GM13977 (cell line): ENCODE measurements at regions not wholly inside any gene's neighbourhood (a gene's known extent, or its start where the extent isn't known, plus 50 kb on each side); places are given as distances from the start of the nearest gene placed in this dataset.

Source experiments
- DNase-seq: peaks from one replicate; pipeline ENCODE4 v3.0.0; 2012; ENCODE audit warnings: low spot score
- CTCF ChIP-seq: IDR thresholded peaks from 2 replicates; pipeline ENCODE4 v1.5.1; 2012; ENCODE audit warnings: mild to moderate bottlenecking, control low read depth; ENCODE audit not compliant: insufficient read depth; ENCODE audit errors: extremely low read depth, missing control alignments
- in situ Hi-C: fragments of 300-500 bp; cut with MboI; formaldehyde crosslinking; loops from one replicate; pipeline ENCODE4 v1.12.0; 2022; ENCODE audit warnings: low sequenced_read_pairs, low pct_unique_long_range_greater_than_20kb, mixed read lengths, inconsistent platforms; ENCODE audit not compliant: unreplicated experiment

DNA sequence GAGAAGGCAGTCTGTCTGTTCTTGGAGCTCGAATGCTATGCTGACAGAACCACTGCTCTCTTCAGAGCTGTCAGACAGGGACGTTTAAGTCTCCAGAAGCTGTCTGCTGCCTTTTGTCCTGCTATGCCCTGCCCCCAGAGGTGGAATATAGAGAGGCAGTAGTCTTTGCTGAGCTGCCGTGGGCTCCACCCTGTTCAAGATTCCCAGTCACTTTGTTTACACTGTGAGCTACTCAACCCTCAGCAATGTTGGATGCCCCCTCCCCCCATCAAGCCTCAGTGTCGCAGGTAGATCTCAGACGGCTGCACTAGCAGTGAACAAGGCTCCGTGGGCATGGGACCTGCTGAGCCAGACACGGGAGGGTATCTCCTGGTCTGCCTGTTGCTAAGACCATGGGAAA, 344.2 kb downstream of the TMEM161B start:
- no peak for TF ChIP-seq CTCF
- in situ Hi-C loops: no loop called here
- no peak for DNase-seq

DNA sequence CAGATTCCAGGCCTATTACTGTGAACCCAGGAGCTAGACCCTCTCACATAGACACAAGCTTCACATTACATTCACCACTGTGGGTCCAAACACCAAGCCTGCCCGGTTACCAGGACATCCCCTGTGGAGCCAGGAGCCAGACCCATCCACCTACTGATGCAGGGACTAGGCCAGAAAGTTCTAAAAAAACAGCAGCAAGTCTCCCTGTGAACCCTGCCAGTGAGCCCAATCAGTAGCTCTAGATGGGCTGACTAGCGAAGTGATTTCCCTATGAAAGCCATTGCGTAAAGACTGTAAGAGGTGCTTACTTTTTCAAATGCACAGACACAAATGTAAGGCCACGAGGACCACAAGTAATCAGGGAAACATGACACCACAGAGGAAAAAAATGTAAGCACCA, 352.3 kb downstream of the TMEM161B start:
- DNase-seq: no peak
- no peak for TF ChIP-seq CTCF
- in situ Hi-C loops: no loop called here

DNA sequence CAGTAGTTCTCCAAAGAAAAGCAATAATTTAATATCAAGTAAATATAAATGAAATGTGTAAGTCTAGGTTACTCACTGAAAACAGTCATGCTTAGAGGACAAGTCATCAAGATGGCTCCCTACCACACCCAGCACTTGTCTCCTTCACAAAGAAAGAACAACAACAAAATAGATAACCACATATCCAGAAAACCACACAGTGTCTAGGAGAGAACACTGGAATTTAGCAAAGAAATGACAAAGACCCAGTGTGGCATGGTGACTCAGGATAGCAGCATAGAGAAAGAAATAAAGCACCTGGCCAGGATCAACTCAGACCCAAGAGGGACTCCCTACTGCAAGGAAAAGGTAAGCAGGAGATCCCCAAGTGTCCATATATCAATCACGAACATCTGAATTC, 356.2 kb downstream of the TMEM161B start:
- DNase-seq: no peak
- in situ Hi-C loops: no loop called here
- TF ChIP-seq CTCF: no peak

DNA sequence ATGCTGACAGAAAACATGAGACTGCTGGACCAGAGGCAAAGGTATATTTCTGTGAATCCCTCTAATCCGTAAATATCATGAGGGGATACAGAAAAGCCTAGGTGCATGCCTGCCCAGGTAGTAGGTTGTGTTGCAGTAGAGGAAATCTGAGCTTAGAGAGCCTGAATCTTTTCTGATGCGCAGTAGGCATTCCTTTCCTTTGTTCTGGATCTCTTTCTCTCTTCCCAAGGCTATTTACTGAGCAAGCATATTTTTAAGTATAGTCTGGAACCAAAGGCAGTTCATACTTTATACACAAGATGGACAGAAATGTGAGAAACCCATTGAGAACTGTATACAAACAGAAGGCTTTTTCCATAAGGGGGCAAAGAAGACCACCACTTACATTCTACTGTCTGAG, 359.3 kb downstream of the TMEM161B start:
- DNase-seq: no peak
- in situ Hi-C loops: no loop called here
- no peak for TF ChIP-seq CTCF

- no peak for DNase-seq
- in situ Hi-C loops: no loop called here
- TF ChIP-seq CTCF: no peak
Measured at GRCh38 chr5:87906962-87907361, 361.7 kb downstream of the TMEM161B start.

- DNase-seq: no peak
- in situ Hi-C loops: no loop called here
- TF ChIP-seq CTCF: no peak
Measured at GRCh38 chr5:87900419-87900818, 368.2 kb downstream of the TMEM161B start.

DNA sequence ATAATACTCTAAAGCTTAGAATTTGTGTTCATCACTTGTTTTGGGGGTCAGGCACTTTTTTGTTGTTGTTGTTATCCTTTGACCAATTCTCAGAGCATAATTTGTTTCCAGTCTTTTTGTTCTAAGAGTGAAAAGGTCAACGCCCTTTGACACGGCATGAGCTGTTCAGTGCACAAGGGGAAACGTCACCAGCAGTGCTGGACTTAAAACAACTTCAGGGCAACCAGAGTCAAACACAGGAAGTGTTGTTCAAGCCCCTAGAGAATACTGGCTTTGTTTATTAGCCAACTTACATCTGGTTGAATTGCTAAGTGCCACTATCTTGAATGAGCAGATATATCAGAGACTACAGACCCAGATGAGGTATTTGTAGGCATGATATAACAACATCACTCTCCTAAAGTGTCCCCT, 368.9 kb downstream of the TMEM161B start:
- no peak for TF ChIP-seq CTCF
- in situ Hi-C loops: no loop called here
- no peak for DNase-seq
